Peyer's patch (tissue), 4 donors: ENCODE measurements at regions not wholly inside any gene's neighbourhood (a gene's known extent, or its start where the extent isn't known, plus 50 kb on each side); places are given as distances from the start of the nearest gene placed in this dataset.

Experiments used
- CTCF ChIP-seq, 6 experiments: fragments of 450-650 bp in 4 of 6; fragments of 200-600 bp in 2 of 6; sonication (generic) in 1 of 6; IDR thresholded peaks; one replicate each; pipeline ENCODE4 v1.5.1; 2017 to 2019; ENCODE audit warnings: antibody characterized with exemption in 6 of 6, mild to moderate bottlenecking in 3 of 6, moderate library complexity in 1 of 6
- POLR2A ChIP-seq, 2 donors: fragments of 450-650 bp; IDR thresholded peaks; one replicate each; pipeline ENCODE4 v1.5.1; 2017; ENCODE audit warnings: antibody characterized with exemption in 2 of 2, mild to moderate bottlenecking in 2 of 2, moderate library complexity in 2 of 2

- TF ChIP-seq CTCF (IDR thresholded peaks at IDR 0.05) (no peak), POLR2A (IDR thresholded peaks at IDR 0.05) (no peak)
Measured at GRCh38 chr1:108017698-108018097, 52.7 kb upstream of the VAV3 start.
